ENCODE measurements at regions not wholly inside any gene's neighbourhood (a gene's known extent, or its start where the extent isn't known, plus 50 kb on each side); places are given as distances from the start of the nearest gene placed in this dataset.

GRCh38 chr2:5315512-5315911, 376.7 kb upstream of the SOX11 start:
- TF ChIP-seq CTCF (IDR thresholded peaks at IDR 0.05; ENCODE audit: low read depth, low read length) = no peak
- no peak for TF ChIP-seq EZH2phosphoT487 (IDR thresholded peaks at IDR 0.05; ENCODE audit: low read depth)

Measured in OCI-LY3 (cell line).